ENCODE measurements at regions not wholly inside any gene's neighbourhood (a gene's known extent, or its start where the extent isn't known, plus 50 kb on each side); places are given as distances from the start of the nearest gene placed in this dataset.

- no peaks in the 10 kb centered on the region for H3K36me3 ChIP-seq
- intact Hi-C loops (cut with DNase I; ENCODE audit: low total_unique reads): no loop called here
- DNase-seq: no peak
- no peak overlapping the region for H3K4me3 ChIP-seq
- H3K27ac ChIP-seq: no peak overlapping the region
- H3K4me1 ChIP-seq: no peaks in the 10 kb centered on the region
- TF ChIP-seq, protein P1, sequence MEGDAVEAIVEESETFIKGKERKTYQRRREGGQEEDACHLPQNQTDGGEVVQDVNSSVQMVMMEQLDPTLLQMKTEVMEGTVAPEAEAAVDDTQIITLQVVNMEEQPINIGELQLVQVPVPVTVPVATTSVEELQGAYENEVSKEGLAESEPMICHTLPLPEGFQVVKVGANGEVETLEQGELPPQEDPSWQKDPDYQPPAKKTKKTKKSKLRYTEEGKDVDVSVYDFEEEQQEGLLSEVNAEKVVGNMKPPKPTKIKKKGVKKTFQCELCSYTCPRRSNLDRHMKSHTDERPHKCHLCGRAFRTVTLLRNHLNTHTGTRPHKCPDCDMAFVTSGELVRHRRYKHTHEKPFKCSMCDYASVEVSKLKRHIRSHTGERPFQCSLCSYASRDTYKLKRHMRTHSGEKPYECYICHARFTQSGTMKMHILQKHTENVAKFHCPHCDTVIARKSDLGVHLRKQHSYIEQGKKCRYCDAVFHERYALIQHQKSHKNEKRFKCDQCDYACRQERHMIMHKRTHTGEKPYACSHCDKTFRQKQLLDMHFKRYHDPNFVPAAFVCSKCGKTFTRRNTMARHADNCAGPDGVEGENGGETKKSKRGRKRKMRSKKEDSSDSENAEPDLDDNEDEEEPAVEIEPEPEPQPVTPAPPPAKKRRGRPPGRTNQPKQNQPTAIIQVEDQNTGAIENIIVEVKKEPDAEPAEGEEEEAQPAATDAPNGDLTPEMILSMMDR (IDR thresholded peaks at IDR 0.05): no peak
- no peaks in the 10 kb centered on the region for H3K27me3 ChIP-seq
- no peaks in the 10 kb centered on the region for H3K9me3 ChIP-seq
Measured at GRCh38 chr5:103646698-103647614, 84.4 kb upstream of the NUDT12 start.

- no peaks in the 10 kb centered on the region for H3K27me3 ChIP-seq
- H3K4me3 ChIP-seq: no peak overlapping the region
- no peak overlapping the region for H3K27ac ChIP-seq
- H3K9me3 ChIP-seq: no peaks in the 10 kb centered on the region
- intact Hi-C loops (cut with DNase I; ENCODE audit: low total_unique reads): no loop called here
- TF ChIP-seq, protein P1 (IDR thresholded peaks at IDR 0.05): no peak
- no peak for DNase-seq
- H3K36me3 ChIP-seq: no peaks in the 10 kb centered on the region
- no peaks in the 10 kb centered on the region for H3K4me1 ChIP-seq
Measured at GRCh38 chr5:103645816-103646215, 83.2 kb upstream of the NUDT12 start.

DNA sequence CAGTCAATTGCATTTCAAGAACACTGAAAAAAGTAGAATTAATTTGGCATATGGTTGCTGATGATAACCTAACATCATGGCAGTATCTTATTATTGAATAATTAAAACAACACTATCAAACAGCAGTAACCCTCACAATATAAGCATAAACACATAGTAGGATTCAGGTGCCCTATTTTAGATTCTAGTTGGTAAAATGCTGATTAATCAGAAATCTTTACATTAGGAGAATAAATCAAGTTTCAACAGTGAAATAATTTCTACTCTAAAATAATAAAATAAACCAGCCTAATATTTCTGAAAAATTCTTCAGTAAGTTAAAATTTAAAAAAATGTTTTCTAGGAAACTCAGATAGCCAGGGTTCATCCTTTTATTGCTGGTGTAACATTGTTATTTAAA lies 76.4 kb upstream of the NUDT12 start:
- Histone ChIP-seq H3K4me1 (no peaks in the 10 kb centered on the region), H3K4me3 (no peak overlapping the region), H3K36me3 (no peaks in the 10 kb centered on the region), H3K27me3 (no peaks in the 10 kb centered on the region), H3K9me3 (no peaks in the 10 kb centered on the region), H3K27ac (no peak overlapping the region)
- intact Hi-C loops (cut with DNase I; ENCODE audit: low total_unique reads): no loop called here
- no peak for DNase-seq
- TF ChIP-seq, protein P1 (IDR thresholded peaks at IDR 0.05): no peak

- intact Hi-C loops (cut with DNase I; ENCODE audit: low total_unique reads): no loop called here
- Histone ChIP-seq H3K4me3 (no peak overlapping the region), H3K36me3 (no peaks in the 10 kb centered on the region), H3K27ac (no peak overlapping the region), H3K4me1 (no peaks in the 10 kb centered on the region), H3K27me3 (no peaks in the 10 kb centered on the region), H3K9me3 (no peaks in the 10 kb centered on the region)
- DNase-seq: no peak
- TF ChIP-seq, protein P1 (IDR thresholded peaks at IDR 0.05): no peak
Measured at GRCh38 chr5:103624675-103625074, 62.1 kb upstream of the NUDT12 start.

DNA sequence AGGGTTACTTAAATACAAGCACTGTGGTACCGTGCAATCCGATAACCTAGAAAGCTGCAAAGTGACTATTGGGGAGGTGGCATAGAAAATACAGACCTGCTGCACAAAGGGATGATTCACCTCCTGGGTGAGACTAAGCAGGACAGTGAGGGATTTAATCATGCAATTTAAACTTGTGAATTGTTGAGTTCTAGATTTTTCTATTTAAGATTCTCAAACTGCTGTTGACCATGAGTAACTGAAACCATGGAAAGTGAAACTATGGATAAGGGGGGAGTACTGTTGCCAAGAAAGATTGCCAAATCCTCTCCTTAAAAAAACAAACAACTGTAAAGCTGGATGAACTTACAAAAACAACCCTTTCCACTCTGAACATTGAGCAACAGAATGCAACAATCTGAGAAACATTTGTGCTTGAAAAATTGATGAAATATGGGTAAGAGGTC lies 61.5 kb upstream of the NUDT12 start:
- H3K4me1 ChIP-seq: no peaks in the 10 kb centered on the region
- DNase-seq: no peak

More for the DNA sequence above, 61.5 kb upstream of the NUDT12 start:
- Histone ChIP-seq H3K27ac (no peak overlapping the region), H3K4me3 (no peak overlapping the region), H3K27me3 (no peaks in the 10 kb centered on the region), H3K9me3 (no peaks in the 10 kb centered on the region), H3K36me3 (no peaks in the 10 kb centered on the region)
- intact Hi-C loops (cut with DNase I; ENCODE audit: low total_unique reads): no loop called here
- TF ChIP-seq, protein P1 (IDR thresholded peaks at IDR 0.05): no peak
